ENCODE measurements at regions not wholly inside any gene's neighbourhood (a gene's known extent, or its start where the extent isn't known, plus 50 kb on each side); places are given as distances from the start of the nearest gene placed in this dataset.

GRCh38 chr12:19644571-19644970 lies 205.3 kb downstream of the AEBP2 start:
- Histone ChIP-seq H3K27ac (ENCODE audit: low read depth, low read length) (no peak overlapping the region), H3F3A (ENCODE audit: control insufficient read depth, insufficient read depth) (no peaks in the 10 kb centered on the region), H3K4me2 (ENCODE audit: low read length) (no peak overlapping the region), H3K9me2 (replicated peaks; ENCODE audit: control insufficient read depth, low read length) (no peaks in the 10 kb centered on the region), H3K4me3 (ENCODE audit: low read length) (no peak overlapping the region), H3K27me3 (ENCODE audit: control insufficient read depth, low read length) (no peaks in the 10 kb centered on the region), H3K9me3 (ENCODE audit: control insufficient read depth, insufficient read depth, low read length) (no peaks in the 10 kb centered on the region), H4K20me1 (ENCODE audit: control insufficient read depth, insufficient read depth, low read depth, low read length) (no peaks in the 10 kb centered on the region), H3K79me2 (ENCODE audit: control insufficient read depth, low read length) (no peaks in the 10 kb centered on the region), H3K36me3 (ENCODE audit: control insufficient read depth, low read length) (no peaks in the 10 kb centered on the region), H3K4me1 (ENCODE audit: control insufficient read depth, low read length) (no peaks in the 10 kb centered on the region)
- TF ChIP-seq CTCF (IDR thresholded peaks at IDR 0.05; ENCODE audit: low read depth, low read length, poor library complexity, severe bottlenecking): no peak
- no peak for TF ChIP-seq EZH2phosphoT487 (IDR thresholded peaks at IDR 0.05; ENCODE audit: borderline replicate concordance, low read length)

GRCh38 chr12:19645823-19646222 lies 206.5 kb downstream of the AEBP2 start:
- H3K9me2 ChIP-seq (replicated peaks; ENCODE audit: control insufficient read depth, low read length): no peaks in the 10 kb centered on the region
- no peaks in the 10 kb centered on the region for H3K79me2 ChIP-seq (ENCODE audit: control insufficient read depth, low read length)
- no peaks in the 10 kb centered on the region for H3K27me3 ChIP-seq (ENCODE audit: control insufficient read depth, low read length)
- no peak for TF ChIP-seq EZH2phosphoT487 (IDR thresholded peaks at IDR 0.05; ENCODE audit: borderline replicate concordance, low read length)
- TF ChIP-seq CTCF (IDR thresholded peaks at IDR 0.05; ENCODE audit: low read depth, low read length, poor library complexity, severe bottlenecking): no peak
- no peaks in the 10 kb centered on the region for H4K20me1 ChIP-seq (ENCODE audit: control insufficient read depth, insufficient read depth, low read depth, low read length)
- no peaks in the 10 kb centered on the region for H3K36me3 ChIP-seq (ENCODE audit: control insufficient read depth, low read length)
- no peaks in the 10 kb centered on the region for H3K4me1 ChIP-seq (ENCODE audit: control insufficient read depth, low read length)
- H3K9me3 ChIP-seq (ENCODE audit: control insufficient read depth, insufficient read depth, low read length): no peaks in the 10 kb centered on the region
- H3F3A ChIP-seq (ENCODE audit: control insufficient read depth, insufficient read depth): no peaks in the 10 kb centered on the region
- no peak overlapping the region for H3K4me2 ChIP-seq (ENCODE audit: low read length)
- H3K4me3 ChIP-seq (ENCODE audit: low read length): no peak overlapping the region
- no peak overlapping the region for H3K27ac ChIP-seq (ENCODE audit: low read depth, low read length)

- no peak overlapping the region for H3K27ac ChIP-seq (ENCODE audit: low read depth, low read length)
- H3K4me1 ChIP-seq (ENCODE audit: control insufficient read depth, low read length): no peaks in the 10 kb centered on the region
- H3K4me3 ChIP-seq (ENCODE audit: low read length): no peak overlapping the region
- no peaks in the 10 kb centered on the region for H4K20me1 ChIP-seq (ENCODE audit: control insufficient read depth, insufficient read depth, low read depth, low read length)
- no peaks in the 10 kb centered on the region for H3F3A ChIP-seq (ENCODE audit: control insufficient read depth, insufficient read depth)
- no peak overlapping the region for H3K4me2 ChIP-seq (ENCODE audit: low read length)
- no peaks in the 10 kb centered on the region for H3K36me3 ChIP-seq (ENCODE audit: control insufficient read depth, low read length)
- no peaks in the 10 kb centered on the region for H3K27me3 ChIP-seq (ENCODE audit: control insufficient read depth, low read length)
- TF ChIP-seq CTCF (IDR thresholded peaks at IDR 0.05; ENCODE audit: low read depth, low read length, poor library complexity, severe bottlenecking) (no peak), EZH2phosphoT487 (IDR thresholded peaks at IDR 0.05; ENCODE audit: borderline replicate concordance, low read length) (no peak)
- H3K79me2 ChIP-seq (ENCODE audit: control insufficient read depth, low read length): no peaks in the 10 kb centered on the region
- H3K9me3 ChIP-seq (ENCODE audit: control insufficient read depth, insufficient read depth, low read length): no peaks in the 10 kb centered on the region
- H3K9me2 ChIP-seq (replicated peaks; ENCODE audit: control insufficient read depth, low read length): no peaks in the 10 kb centered on the region
Measured at GRCh38 chr12:19646599-19646998, 207.3 kb downstream of the AEBP2 start.
